K562 (cell line): ENCODE measurements at regions not wholly inside any gene's neighbourhood (a gene's known extent, or its start where the extent isn't known, plus 50 kb on each side); places are given as distances from the start of the nearest gene placed in this dataset.

Source experiments
- ATAC-seq: fragments of 200-7000 bp; cut with Tn5 transposase; 3 replicates; pipeline ENCODE4 v1.9.1; 2020; ENCODE audit warnings: moderate library complexity
- BruUV-seq: library from RNA; stranded (reverse); fragments of 400-500 nt; replicated peaks from 2 replicates; lab custom pipeline; 2021; lab: Mats Ljungman, UMichigan
- CTCF ChIA-PET: fragments of 300-600 bp; formaldehyde crosslinking; extraction: SDS; loops from one replicate; lab custom pipeline; 2021; ENCODE audit warnings: low intra/inter-chr PET ratio; lab: Yijun Ruan, JAX
- POLR2A ChIA-PET: fragments of 300-600, 350-650 bp; sonication (Branson Sonifier 250); formaldehyde crosslinking; extraction: SDS; loops from one replicate; lab custom pipeline; 2021; ENCODE audit warnings: antibody characterized with exemption, inconsistent platforms; lab: Yijun Ruan, JAX
- DNase-seq, 4 experiments: peaks; one replicate each; pipeline versions ENCODE4 v3.0.0 to v3.0.0-alpha.2; 2011 to 2018; ENCODE audit warnings: low spot score in 3 of 4, mixed read lengths in 3 of 4; ENCODE audit errors: extremely low read depth in 1 of 4
- FAIRE-seq: peaks from 2 replicates; lab custom pipeline; 2011; peaks lifted over from hg19 to GRCh38; lab: Jason Lieb, UNC
- H2AFZ ChIP-seq: 2 replicates; pipeline ENCODE4 v1.6.0; 2011; ENCODE audit warnings: low read depth, low read length, control low read depth, inconsistent platforms
- H3K27ac ChIP-seq: fragments of 200-600 bp; 3 replicates; pipeline ENCODE4 v1.8.0; 2011; ENCODE audit warnings: low read depth, mild to moderate bottlenecking, control low read depth, inconsistent platforms, low read length, moderate library complexity, mixed read lengths; ENCODE audit errors: extremely low read depth
- H3K27me3 ChIP-seq, 2 experiments: fragments of 300-600 bp in 1 of 2; 2 replicates in 1 of 2; 3 replicates in 1 of 2; pipeline versions ENCODE4 v1.6.0 to v1.8.0; 2011; ENCODE audit warnings: inconsistent platforms in 2 of 2, low read length in 2 of 2, mild to moderate bottlenecking in 1 of 2, mixed read lengths in 1 of 2, moderate library complexity in 1 of 2; ENCODE audit not compliant: control insufficient read depth in 2 of 2, insufficient read depth in 2 of 2
- H3K36me3 ChIP-seq: fragments of 300-600 bp; 3 replicates; pipeline ENCODE4 v1.8.0; 2011; ENCODE audit warnings: mild to moderate bottlenecking, low read length, inconsistent platforms; ENCODE audit not compliant: control insufficient read depth, insufficient read depth
- H3K4me1 ChIP-seq, 2 experiments: fragments of 200-600 bp in 1 of 2; replicated peaks in 1 of 2; 2 replicates in 1 of 2; 3 replicates in 1 of 2; pipeline versions ENCODE4 v1.5.1 to v1.8.0; 2011; ENCODE audit warnings: inconsistent platforms in 2 of 2, low read length in 2 of 2, mild to moderate bottlenecking in 1 of 2, mixed read lengths in 1 of 2, moderate library complexity in 1 of 2; ENCODE audit not compliant: control insufficient read depth in 2 of 2, insufficient read depth in 2 of 2
- H3K4me2 ChIP-seq: 2 replicates; pipeline ENCODE4 v1.6.1; 2011; ENCODE audit warnings: low read length, control low read depth, inconsistent platforms, mixed read lengths; ENCODE audit not compliant: insufficient read depth
- H3K4me3 ChIP-seq: fragments of 200-600 bp; sonication (generic), shearing (Covaris generic); 2 replicates; pipeline ENCODE4 v1.5.1; 2016; ENCODE audit warnings: control low read depth, inconsistent platforms
- H3K79me2 ChIP-seq: fragments of 200-600 bp; 3 replicates; pipeline ENCODE4 v1.8.0; 2011; ENCODE audit warnings: low read length, inconsistent platforms; ENCODE audit not compliant: control insufficient read depth, insufficient read depth
- H3K9ac ChIP-seq, 2 experiments: 2 replicates each; pipeline versions ENCODE4 v1.6.0 to v1.6.1; 2011; ENCODE audit warnings: low read depth in 2 of 2, low read length in 2 of 2, control low read depth in 1 of 2, inconsistent platforms in 1 of 2, mild to moderate bottlenecking in 1 of 2, mixed read lengths in 1 of 2; ENCODE audit not compliant: insufficient read depth in 1 of 2
- H3K9me1 ChIP-seq: one replicate; pipeline ENCODE4 v1.6.0; 2011; ENCODE audit warnings: inconsistent platforms, mild to moderate bottlenecking, low read length, moderate library complexity; ENCODE audit not compliant: control insufficient read depth, insufficient read depth
- H3K9me3 ChIP-seq: replicated peaks from 2 replicates; pipeline ENCODE4 v1.5.1; 2011; ENCODE audit warnings: low read depth, low read length, inconsistent platforms; ENCODE audit not compliant: control insufficient read depth, insufficient read depth
- H4K20me1 ChIP-seq: replicated peaks from 2 replicates; pipeline ENCODE4 v1.6.1; 2011; ENCODE audit warnings: low read length, inconsistent platforms, mixed read lengths; ENCODE audit not compliant: control insufficient read depth, insufficient read depth
- ARID1B ChIP-seq: fragments of 450-650 bp; IDR thresholded peaks from 2 replicates; pipeline ENCODE4 v1.6.1; 2016; ENCODE audit warnings: antibody characterized with exemption, mild to moderate bottlenecking, inconsistent platforms
- CBX8 ChIP-seq: fragments of 200-600 bp; sonication (generic); IDR thresholded peaks from 2 replicates; pipeline ENCODE4 v1.6.1; 2012; ENCODE audit warnings: borderline replicate concordance, mixed run types, low read depth, mild to moderate bottlenecking, moderate library complexity, mixed read lengths, low read length, control low read depth, inconsistent platforms; ENCODE audit not compliant: poor library complexity, severe bottlenecking; ENCODE audit errors: extremely low read depth
- CEBPB ChIP-seq: fragments of 450-650 bp; IDR thresholded peaks from 2 replicates; pipeline ENCODE4 v1.6.1; 2016; ENCODE audit warnings: missing genetic modification characterization, missing compliant biosample characterization
- GTF2A2 ChIP-seq: IDR thresholded peaks from 2 replicates; pipeline ENCODE4 v1.6.1; 2016; ENCODE audit warnings: mild to moderate bottlenecking, missing genetic modification characterization, missing compliant biosample characterization
- HDAC6 ChIP-seq: IDR thresholded peaks from 2 replicates; pipeline ENCODE4 v1.6.1; 2012; ENCODE audit warnings: low read depth, mild to moderate bottlenecking, control low read depth, inconsistent platforms, low read length, moderate library complexity
- RBM39 ChIP-seq: fragments of 200-400 bp; formaldehyde crosslinking; optimal IDR thresholded peaks from 2 replicates; pipeline ENCODE3; 2018; ENCODE audit warnings: low read depth, low read length
- XRCC3 ChIP-seq: fragments of 450-650 bp; IDR thresholded peaks from 2 replicates; pipeline ENCODE4 v1.6.1; 2017; ENCODE audit warnings: mild to moderate bottlenecking, moderate library complexity
- ZBTB49 ChIP-seq: sonication (generic); formaldehyde crosslinking; IDR thresholded peaks from 2 replicates; pipeline ENCODE4 v1.8.0; 2022; ENCODE audit warnings: missing genetic modification reagents, mild to moderate bottlenecking, borderline replicate concordance
- ZNF79 ChIP-seq: fragments of 250-450 bp; sonication (Bioruptor Pico); IDR thresholded peaks from 2 replicates; pipeline ENCODE4 v1.4.0; 2020; ENCODE audit warnings: low read depth, mild to moderate bottlenecking, moderate library complexity
- WGBS: fragments of 100-300 bp; shearing (Covaris generic); methylation state at CpG from one replicate; pipeline ENCODE4 v1.1.6; 2016; ENCODE audit warnings: low coverage, mixed read lengths; ENCODE audit not compliant: insufficient coverage; ENCODE audit errors: missing lambda C conversion rate; 5-methylcytosine and 5-hydroxymethylcytosine counted together
- in situ Hi-C: fragments of 300-500 bp; cut with MboI; formaldehyde crosslinking; loops from 4 replicates; pipeline ENCODE4 v1.15.0; 2018; ENCODE audit warnings: inconsistent platforms, mixed read lengths
- intact Hi-C: fragments of 100-400 bp; cut with micrococcal nuclease; formaldehyde crosslinking; loops from 2 replicates; pipeline ENCODE4 v1.14.2; 2022
- TF ChIP-seq, protein P1 (sequence below): sonication (generic); formaldehyde crosslinking; IDR thresholded peaks from 2 replicates; pipeline ENCODE4 v1.8.0; 2022; ENCODE audit warnings: missing genetic modification reagents, mild to moderate bottlenecking, borderline replicate concordance
- TF ChIP-seq, protein P2 (sequence below): sonication (generic); formaldehyde crosslinking; IDR thresholded peaks from 2 replicates; pipeline ENCODE4 v1.8.1; 2022; ENCODE audit warnings: missing genetic modification reagents

GRCh38 chr13:73212482-73212881, 153.7 kb downstream of the KLF5 start:
- H3K79me2 ChIP-seq = no peaks in the 10 kb centered on the region
- in situ Hi-C loops (no loop called here), intact Hi-C loops (no loop called here)
- no peak for FAIRE-seq
- POLR2A ChIA-PET = no interaction called here
- no peaks in the 10 kb centered on the region for H3K9me3 ChIP-seq
- BruUV-seq = no TSS peak
- no peaks in the 10 kb centered on the region for H3K36me3 ChIP-seq
- H3K27ac ChIP-seq = no peak overlapping the region
- no peaks in the 10 kb centered on the region for H4K20me1 ChIP-seq
- H3K4me2 ChIP-seq = no peak overlapping the region
- H3K9me1 ChIP-seq = no peaks in the 10 kb centered on the region
- WGBS = 0% methylated on average over 3 of the region's 3 CpGs
- no peak overlapping the region for H2AFZ ChIP-seq
- H3K4me3 ChIP-seq = no peak overlapping the region
- no peak for ATAC-seq
- H3K27me3 ChIP-seq = no peaks in the 10 kb centered on the region
- no peak for TF ChIP-seq ZNF79 (CRISPR knock-in tag)
- TF ChIP-seq CEBPB (tag) = no peak
- TF ChIP-seq GTF2A2 (tag) = no peak
- TF ChIP-seq, all 486 proteins: peak for 0
- CTCF ChIA-PET = no interaction called here
- H3K9ac ChIP-seq = no peak overlapping the region
- DNase-seq = no peak
- H3K4me1 ChIP-seq = no peaks in the 10 kb centered on the region; a peak in 1 of 5 replicates

DNA sequence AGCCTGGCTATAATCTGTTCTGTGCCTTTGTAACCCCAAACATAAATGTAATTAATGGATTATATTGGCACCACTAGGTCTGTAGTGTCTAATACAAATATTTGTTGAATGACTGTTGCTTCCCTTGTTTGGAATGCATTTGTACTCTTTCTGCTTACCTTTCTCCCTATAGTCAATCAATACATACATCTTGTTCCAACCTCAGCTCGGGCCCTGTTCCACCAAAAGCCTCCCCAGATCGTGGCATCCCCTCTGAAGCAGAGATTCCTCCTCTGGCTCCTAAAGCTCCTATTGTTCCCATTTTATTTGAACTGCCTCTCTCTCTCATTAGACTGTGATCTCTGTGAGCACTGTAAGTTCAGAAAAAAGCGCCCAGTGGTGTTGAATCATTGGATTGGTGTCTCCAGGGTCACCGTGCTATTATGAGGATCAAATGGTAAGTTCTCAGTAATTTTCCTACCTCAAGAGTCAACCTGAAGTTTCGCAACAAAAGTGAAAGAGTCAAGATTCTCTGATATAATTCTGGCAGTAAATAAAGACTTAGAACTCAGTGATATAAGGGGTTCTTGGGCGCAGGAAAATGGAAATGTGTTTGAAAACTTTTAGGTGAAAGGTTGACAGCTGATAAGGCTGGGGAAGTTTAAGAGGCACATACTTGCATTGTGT, 151.5 kb downstream of the KLF5 start:
- no peaks in the 10 kb centered on the region; a peak in 1 of 5 replicates for H3K4me1 ChIP-seq
- no peak overlapping the region for H3K4me2 ChIP-seq
- 0% methylated on average over 4 of the region's 6 CpGs for WGBS
- H2AFZ ChIP-seq = no peak overlapping the region
- no peak for ATAC-seq
- POLR2A ChIA-PET = interaction anchor here (0.6 kb wide), 1 partner anchor 10 kb away, joined by 3 read pairs; no protein-coding TSS in a partner anchor
- in situ Hi-C loops = no loop called here
- no peak overlapping the region for H3K4me3 ChIP-seq
- H3K27me3 ChIP-seq = no peaks in the 10 kb centered on the region
- no peaks in the 10 kb centered on the region for H4K20me1 ChIP-seq
- intact Hi-C loops = no loop called here
- no peak overlapping the region for H3K27ac ChIP-seq
- no peak overlapping the region for H3K9ac ChIP-seq
- no peak for DNase-seq
- no peaks in the 10 kb centered on the region for H3K79me2 ChIP-seq
- no peaks in the 10 kb centered on the region for H3K9me1 ChIP-seq
- FAIRE-seq = no peak
- BruUV-seq = no TSS peak
- no peaks in the 10 kb centered on the region for H3K9me3 ChIP-seq
- CTCF ChIA-PET = no interaction called here
- no peaks in the 10 kb centered on the region for H3K36me3 ChIP-seq
- TF ChIP-seq XRCC3 = no peak
- TF ChIP-seq HDAC6 = no peak
- TF ChIP-seq ARID1B = no peak
- no peak for TF ChIP-seq ZBTB49 (CRISPR knock-in tag)
- TF ChIP-seq, protein P1, sequence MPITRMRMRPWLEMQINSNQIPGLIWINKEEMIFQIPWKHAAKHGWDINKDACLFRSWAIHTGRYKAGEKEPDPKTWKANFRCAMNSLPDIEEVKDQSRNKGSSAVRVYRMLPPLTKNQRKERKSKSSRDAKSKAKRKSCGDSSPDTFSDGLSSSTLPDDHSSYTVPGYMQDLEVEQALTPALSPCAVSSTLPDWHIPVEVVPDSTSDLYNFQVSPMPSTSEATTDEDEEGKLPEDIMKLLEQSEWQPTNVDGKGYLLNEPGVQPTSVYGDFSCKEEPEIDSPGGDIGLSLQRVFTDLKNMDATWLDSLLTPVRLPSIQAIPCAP (CRISPR knock-in tag) = no peak
- no peak for TF ChIP-seq RBM39
- TF ChIP-seq, protein P2, sequence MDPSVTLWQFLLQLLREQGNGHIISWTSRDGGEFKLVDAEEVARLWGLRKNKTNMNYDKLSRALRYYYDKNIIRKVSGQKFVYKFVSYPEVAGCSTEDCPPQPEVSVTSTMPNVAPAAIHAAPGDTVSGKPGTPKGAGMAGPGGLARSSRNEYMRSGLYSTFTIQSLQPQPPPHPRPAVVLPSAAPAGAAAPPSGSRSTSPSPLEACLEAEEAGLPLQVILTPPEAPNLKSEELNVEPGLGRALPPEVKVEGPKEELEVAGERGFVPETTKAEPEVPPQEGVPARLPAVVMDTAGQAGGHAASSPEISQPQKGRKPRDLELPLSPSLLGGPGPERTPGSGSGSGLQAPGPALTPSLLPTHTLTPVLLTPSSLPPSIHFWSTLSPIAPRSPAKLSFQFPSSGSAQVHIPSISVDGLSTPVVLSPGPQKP = no peak
- TF ChIP-seq CBX8 = no peak
